GM23338 (cell line): ENCODE measurements at regions not wholly inside any gene's neighbourhood (a gene's known extent, or its start where the extent isn't known, plus 50 kb on each side); places are given as distances from the start of the nearest gene placed in this dataset.

Source experiments
- ATAC-seq: fragments of 200-7000 bp; cut with Tn5 transposase; 3 replicates; pipeline ENCODE4 v1.9.1; 2020
- DNase-seq: peaks from one replicate; pipeline ENCODE4 v3.0.0-alpha.2; 2015; ENCODE audit warnings: low spot score
- H2AFZ ChIP-seq: fragments of 200-600 bp; sonication (generic); 2 replicates; pipeline ENCODE4 v1.8.0; 2016; ENCODE audit warnings: antibody characterized with exemption, mild to moderate bottlenecking, moderate library complexity
- H3F3A ChIP-seq: fragments of 200-600 bp; sonication (generic); replicated peaks from 2 replicates; pipeline ENCODE4 v1.8.0; 2017; ENCODE audit warnings: antibody characterized with exemption, mixed run types, low read depth
- H3K27ac ChIP-seq: fragments of 200-600 bp; sonication (generic); 2 replicates; pipeline ENCODE4 v1.6.1; 2016; ENCODE audit warnings: low read depth
- H3K27me3 ChIP-seq: fragments of 200-600 bp; sonication (generic); 2 replicates; pipeline ENCODE4 v1.8.0; 2016; ENCODE audit warnings: mild to moderate bottlenecking, mixed run types, moderate library complexity; ENCODE audit not compliant: insufficient read depth
- H3K36me3 ChIP-seq: fragments of 200-600 bp; sonication (generic); 2 replicates; pipeline ENCODE4 v1.8.0; 2016; ENCODE audit warnings: mild to moderate bottlenecking; ENCODE audit not compliant: insufficient read depth
- H3K4me1 ChIP-seq: fragments of 200-600 bp; sonication (generic); 2 replicates; pipeline ENCODE4 v1.8.0; 2016; ENCODE audit warnings: mild to moderate bottlenecking, moderate library complexity; ENCODE audit not compliant: insufficient read depth
- H3K4me2 ChIP-seq: fragments of 200-600 bp; sonication (generic); 2 replicates; pipeline ENCODE4 v1.7.1; 2017; ENCODE audit warnings: mixed run types
- H3K4me3 ChIP-seq: fragments of 200-600 bp; sonication (generic); 2 replicates; pipeline ENCODE4 v1.6.1; 2016; ENCODE audit warnings: mixed run types
- H3K79me2 ChIP-seq: fragments of 200-600 bp; sonication (generic); replicated peaks from 2 replicates; pipeline ENCODE4 v1.8.0; 2017; ENCODE audit warnings: mild to moderate bottlenecking; ENCODE audit not compliant: insufficient read depth
- H3K9me2 ChIP-seq: fragments of 200-600 bp; sonication (generic); 2 replicates; pipeline ENCODE4 v1.8.0; 2017; ENCODE audit not compliant: insufficient read depth
- H4K20me1 ChIP-seq: fragments of 200-600 bp; sonication (generic); replicated peaks from 2 replicates; pipeline ENCODE4 v1.8.0; 2017; ENCODE audit warnings: mild to moderate bottlenecking; ENCODE audit not compliant: insufficient read depth
- H3K27ac Mint-ChIP-seq: 2 replicates; pipeline ENCODE4 v1.8.0; 2020; ENCODE audit warnings: inconsistent platforms, mild to moderate bottlenecking, moderate library complexity, mixed read lengths
- H3K27me3 Mint-ChIP-seq: 3 replicates; pipeline ENCODE4 v1.8.0; 2022; ENCODE audit warnings: low read depth, mild to moderate bottlenecking, moderate library complexity, mixed read lengths, inconsistent platforms; ENCODE audit not compliant: insufficient read depth, poor library complexity
- H3K36me3 Mint-ChIP-seq: 3 replicates; pipeline ENCODE4 v1.8.0; 2021; ENCODE audit warnings: low read depth, mild to moderate bottlenecking, inconsistent platforms, moderate library complexity, mixed read lengths
- H3K4me1 Mint-ChIP-seq: 3 replicates; pipeline ENCODE4 v1.8.0; 2020; ENCODE audit warnings: mild to moderate bottlenecking, inconsistent platforms, mixed read lengths
- H3K4me3 Mint-ChIP-seq: 3 replicates; pipeline ENCODE4 v1.8.0; 2021; ENCODE audit warnings: moderate library complexity, mild to moderate bottlenecking, inconsistent platforms, mixed read lengths
- H3K9me3 Mint-ChIP-seq: 3 replicates; pipeline ENCODE4 v1.8.0; 2020; ENCODE audit warnings: moderate library complexity, mild to moderate bottlenecking, inconsistent platforms, mixed read lengths
- ETS1 ChIP-seq: IDR thresholded peaks from 2 replicates; pipeline ENCODE4 v1.6.1; 2016; ENCODE audit warnings: antibody characterized with exemption
- EZH2 ChIP-seq: fragments of 200-600 bp; sonication (generic); IDR thresholded peaks from one replicate; pipeline ENCODE4 v1.8.0; 2017; ENCODE audit warnings: antibody characterized with exemption, mild to moderate bottlenecking, low read depth; ENCODE audit not compliant: unreplicated experiment
- EZH2phosphoT487 ChIP-seq: fragments of 200-600 bp; sonication (generic); IDR thresholded peaks from one replicate; pipeline ENCODE4 v1.8.1; 2018; ENCODE audit warnings: antibody characterized with exemption; ENCODE audit not compliant: unreplicated experiment
- NANOG ChIP-seq: IDR thresholded peaks from 2 replicates; pipeline ENCODE4 v1.6.1; 2016; ENCODE audit warnings: antibody characterized with exemption, borderline replicate concordance
- POLR2AphosphoS5 ChIP-seq: IDR thresholded peaks from 2 replicates; pipeline ENCODE4 v1.6.1; 2016; ENCODE audit warnings: antibody characterized with exemption, low read depth
- REST ChIP-seq: IDR thresholded peaks from one replicate; pipeline ENCODE4 v1.6.1; 2018; ENCODE audit warnings: antibody characterized with exemption; ENCODE audit not compliant: unreplicated experiment
- STAT1 ChIP-seq: IDR thresholded peaks from one replicate; pipeline ENCODE4 v1.6.1; 2016; ENCODE audit warnings: antibody characterized with exemption; ENCODE audit not compliant: unreplicated experiment
- ZNF114 ChIP-seq: fragments of 250-450 bp; sonication (Bioruptor Pico); IDR thresholded peaks from 2 replicates; pipeline ENCODE4 v1.5.0; 2020; ENCODE audit warnings: mild to moderate bottlenecking, moderate library complexity
- ZNF331 ChIP-seq: fragments of 250-450 bp; sonication (Bioruptor Pico); IDR thresholded peaks from 2 replicates; pipeline ENCODE4 v1.5.0; 2020; ENCODE audit warnings: low read depth, mild to moderate bottlenecking, moderate library complexity
- ZNF462 ChIP-seq: fragments of 250-450 bp; sonication (Bioruptor Pico); IDR thresholded peaks from 2 replicates; pipeline ENCODE4 v1.5.0; 2020; ENCODE audit warnings: mild to moderate bottlenecking, moderate library complexity

GRCh38 chr1:26627954-26628353 lies 67.9 kb upstream of the ARID1A start:
- Histone ChIP-seq H2AFZ (no peak overlapping the region), H3F3A (no peaks in the 10 kb centered on the region), H4K20me1 (no peaks in the 10 kb centered on the region; the same call in 1 of the 2 replicates), H3K36me3 (no peaks in the 10 kb centered on the region), H3K4me1 (no peaks in the 10 kb centered on the region), H3K4me3 (no peak overlapping the region), H3K79me2 (no peaks in the 10 kb centered on the region), H3K4me2 (no peak overlapping the region), H3K9me2 (no peaks in the 10 kb centered on the region), H3K27ac (no peak overlapping the region), H3K27me3 (peaks cover 10% of the 10 kb centered on the region)
- Mint-ChIP-seq H3K4me3 (no peak overlapping the region), H3K9me3 (peaks cover 10% of the 10 kb centered on the region; the same call in 2 of the 3 replicates), H3K27ac (no peak overlapping the region), H3K27me3 (no peaks in the 10 kb centered on the region), H3K4me1 (peaks cover 6% of the 10 kb centered on the region; the same call in 2 of the 3 replicates), H3K36me3 (no peaks in the 10 kb centered on the region)
- ATAC-seq (no peak), DNase-seq (no peak)
- TF ChIP-seq EZH2 (no peak), ETS1 (no peak), NANOG (no peak), EZH2phosphoT487 (no peak), ZNF114 (CRISPR knock-in tag) (no peak), ZNF331 (no peak)

GRCh38 chr1:26630634-26631033 lies 65.2 kb upstream of the ARID1A start:
- no peaks in the 10 kb centered on the region for H3K36me3 Mint-ChIP-seq
- 0 out of 2 replicates have a peak overlapping the region, but pooled peaks have one; percentile 69 for H2AFZ ChIP-seq
- no peak overlapping the region for H3K4me3 Mint-ChIP-seq
- no peaks in the 10 kb centered on the region for H3K27me3 Mint-ChIP-seq
- H3K4me3 ChIP-seq, result no peak overlapping the region
- H3F3A ChIP-seq, result no peaks in the 10 kb centered on the region
- H3K9me2 ChIP-seq, result no peaks in the 10 kb centered on the region
- ATAC-seq, result no peak
- H3K27ac Mint-ChIP-seq, result no peak overlapping the region
- no peaks in the 10 kb centered on the region for H3K27me3 ChIP-seq
- H4K20me1 ChIP-seq, result no peaks in the 10 kb centered on the region; the same call in 1 of the 2 replicates
- H3K4me2 ChIP-seq, result no peak overlapping the region
- no peaks in the 10 kb centered on the region for H3K4me1 ChIP-seq
- peaks cover 10% of the 10 kb centered on the region; the same call in 2 of the 3 replicates for H3K9me3 Mint-ChIP-seq
- no peak overlapping the region for H3K27ac ChIP-seq
- H3K4me1 Mint-ChIP-seq, result peaks cover 3% of the 10 kb centered on the region; the same call in 1 of the 3 replicates
- no peak for DNase-seq
- H3K36me3 ChIP-seq, result no peaks in the 10 kb centered on the region
- H3K79me2 ChIP-seq, result no peaks in the 10 kb centered on the region
- no peak for TF ChIP-seq ETS1
- TF ChIP-seq ZNF462 (CRISPR knock-in tag), result no peak
- TF ChIP-seq REST, result no peak
- TF ChIP-seq STAT1, result no peak
- no peak for TF ChIP-seq EZH2
- no peak for TF ChIP-seq ZNF114 (CRISPR knock-in tag)
- TF ChIP-seq POLR2AphosphoS5, result no peak
